Transverse colon (tissue), 4 donors: ENCODE measurements at regions not wholly inside any gene's neighbourhood (a gene's known extent, or its start where the extent isn't known, plus 50 kb on each side); places are given as distances from the start of the nearest gene placed in this dataset.
A peak's percentile ranks its signal among the peaks of the same experiment; 100 is the strongest.

Experiments
- DNase-seq: peaks from one replicate; pipeline ENCODE4 v3.0.0-alpha.2; 2019
- H3K27ac ChIP-seq, 4 donors: fragments of 200-600 bp; sonication (generic); 2 replicates each; pipeline ENCODE4 v1.5.1; 2016 to 2018; ENCODE audit warnings: inconsistent platforms in 4 of 4
- H3K27me3 ChIP-seq: fragments of 200-600 bp; sonication (generic); 2 replicates; pipeline ENCODE4 v1.5.1; 2017; ENCODE audit warnings: inconsistent platforms
- H3K36me3 ChIP-seq, 4 donors: fragments of 200-600 bp; sonication (generic); 2 replicates each; pipeline ENCODE4 v1.5.1; 2017 to 2019; ENCODE audit warnings: inconsistent platforms in 4 of 4
- H3K4me1 ChIP-seq, 4 donors: fragments of 200-600 bp; sonication (generic); 2 replicates each; pipeline ENCODE4 v1.5.1; 2017 to 2020; ENCODE audit warnings: inconsistent platforms in 4 of 4
- H3K4me3 ChIP-seq, 4 donors: fragments of 200-600 bp; sonication (generic); 1 replicate in 1 of 4; 2 replicates in 3 of 4; pipeline versions ENCODE4 v1.5.1 to v1.6.1; 2017 to 2019; ENCODE audit warnings: inconsistent platforms in 4 of 4
- H3K9me3 ChIP-seq, 2 donors: fragments of 200-600 bp; sonication (generic); 2 replicates each; pipeline ENCODE4 v1.5.1; 2017 to 2019; ENCODE audit warnings: inconsistent platforms in 2 of 2
- EP300 ChIP-seq: sonication (generic); formaldehyde crosslinking; IDR thresholded peaks from one replicate; pipeline ENCODE4 v1.6.1; 2017; ENCODE audit warnings: antibody characterized with exemption, low read depth
- POLR2A ChIP-seq: fragments of 450-650 bp; IDR thresholded peaks from one replicate; pipeline ENCODE4 v1.6.1; 2016; ENCODE audit warnings: antibody characterized with exemption, mild to moderate bottlenecking, moderate library complexity
- POLR2AphosphoS5 ChIP-seq, 3 donors: sonication (generic); formaldehyde crosslinking; IDR thresholded peaks; one replicate each; pipeline ENCODE4 v1.6.1; 2016; ENCODE audit warnings: antibody characterized with exemption in 3 of 3
- WGBS, 2 donors: methylation state at CpG; one replicate each; pipeline ENCODE4 v1.1.5; 2018; ENCODE audit warnings: low coverage in 1 of 2; 5-methylcytosine and 5-hydroxymethylcytosine counted together
- in situ Hi-C, 4 donors: fragments of 200-750 bp; cut with MboI; loops; one replicate each; pipeline versions ENCODE4 v1.15.0 to v1.15.1; 2017; ENCODE audit warnings: low sequenced_read_pairs in 3 of 4, low pct_ligation_motif_present in 1 of 4, low pct_unique_long_range_greater_than_20kb in 1 of 4
- intact Hi-C: fragments of 100-400 bp; cut with DNase I; formaldehyde crosslinking; loops from one replicate; pipeline ENCODE4 v1.15.1; 2023; ENCODE audit warnings: low total_unique reads
- TF ChIP-seq, protein P1 (sequence below), 5 experiments: fragments of 200-600 bp in 3 of 5; fragments of 450-650 bp in 2 of 5; sonication (generic) in 3 of 5; IDR thresholded peaks; 1 replicate in 2 of 5; 2 replicates in 3 of 5; pipeline ENCODE4 v1.5.1; 2016 to 2017; ENCODE audit warnings: antibody characterized with exemption in 5 of 5, inconsistent platforms in 3 of 5, mild to moderate bottlenecking in 2 of 5, moderate library complexity in 1 of 5

DNA sequence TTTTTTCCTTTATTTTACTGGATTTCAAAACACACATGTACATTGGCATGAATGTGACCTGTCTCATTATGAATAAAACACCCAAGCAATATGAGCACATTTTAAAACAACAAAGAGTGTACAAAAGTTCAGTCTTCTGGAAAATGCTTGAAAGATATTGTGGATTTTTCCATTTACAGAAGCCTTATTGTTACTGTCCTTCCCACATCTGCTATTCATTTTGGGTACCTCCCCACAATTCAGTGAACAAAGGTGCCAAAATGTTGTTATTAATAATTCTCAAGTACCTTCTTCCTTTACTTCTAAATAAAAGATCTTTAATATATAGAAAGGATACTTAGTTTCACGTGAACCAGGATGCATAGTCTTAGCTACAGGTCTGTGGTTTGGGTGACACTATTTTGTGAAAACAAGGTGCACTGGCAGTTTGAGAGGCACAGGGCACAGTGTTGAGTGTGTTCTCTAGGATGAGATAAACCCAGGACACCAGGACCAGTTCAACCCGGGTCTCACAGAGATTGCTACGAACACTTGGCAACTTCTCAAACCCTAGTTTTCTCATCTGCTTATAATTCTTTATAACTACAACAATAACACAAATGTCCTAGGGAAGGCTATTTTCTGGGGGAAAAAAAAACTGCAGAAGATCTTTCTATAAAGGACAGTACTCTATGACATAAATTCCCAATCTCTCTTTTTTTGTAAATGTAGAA lies 84.5 kb upstream of the GALNT5 start:
- Histone ChIP-seq H3K36me3 (no peaks in the 10 kb centered on the region), H3K9me3 (no peaks in the 10 kb centered on the region), H3K27ac (peak overlapping the region in 2 of 4 donors; percentile 16 to 35), H3K27me3 (no peaks in the 10 kb centered on the region), H3K4me3 (no peak overlapping the region), H3K4me1 (peaks cover 0 to 15% (median 0%) of the 10 kb centered on the region in 4 donors)
- intact Hi-C loops = no loop called here
- no peak for DNase-seq
- 41 to 47% methylated on average over 3 of the region's 3 CpGs for WGBS, 2 donors
- in situ Hi-C loops = no loop called here
- TF ChIP-seq, protein P1, sequence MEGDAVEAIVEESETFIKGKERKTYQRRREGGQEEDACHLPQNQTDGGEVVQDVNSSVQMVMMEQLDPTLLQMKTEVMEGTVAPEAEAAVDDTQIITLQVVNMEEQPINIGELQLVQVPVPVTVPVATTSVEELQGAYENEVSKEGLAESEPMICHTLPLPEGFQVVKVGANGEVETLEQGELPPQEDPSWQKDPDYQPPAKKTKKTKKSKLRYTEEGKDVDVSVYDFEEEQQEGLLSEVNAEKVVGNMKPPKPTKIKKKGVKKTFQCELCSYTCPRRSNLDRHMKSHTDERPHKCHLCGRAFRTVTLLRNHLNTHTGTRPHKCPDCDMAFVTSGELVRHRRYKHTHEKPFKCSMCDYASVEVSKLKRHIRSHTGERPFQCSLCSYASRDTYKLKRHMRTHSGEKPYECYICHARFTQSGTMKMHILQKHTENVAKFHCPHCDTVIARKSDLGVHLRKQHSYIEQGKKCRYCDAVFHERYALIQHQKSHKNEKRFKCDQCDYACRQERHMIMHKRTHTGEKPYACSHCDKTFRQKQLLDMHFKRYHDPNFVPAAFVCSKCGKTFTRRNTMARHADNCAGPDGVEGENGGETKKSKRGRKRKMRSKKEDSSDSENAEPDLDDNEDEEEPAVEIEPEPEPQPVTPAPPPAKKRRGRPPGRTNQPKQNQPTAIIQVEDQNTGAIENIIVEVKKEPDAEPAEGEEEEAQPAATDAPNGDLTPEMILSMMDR (IDR thresholded peaks at IDR 0.05) = no peak
- TF ChIP-seq POLR2AphosphoS5 (IDR thresholded peaks at IDR 0.05) (no peak), EP300 (no peak), POLR2A (no peak)

DNA sequence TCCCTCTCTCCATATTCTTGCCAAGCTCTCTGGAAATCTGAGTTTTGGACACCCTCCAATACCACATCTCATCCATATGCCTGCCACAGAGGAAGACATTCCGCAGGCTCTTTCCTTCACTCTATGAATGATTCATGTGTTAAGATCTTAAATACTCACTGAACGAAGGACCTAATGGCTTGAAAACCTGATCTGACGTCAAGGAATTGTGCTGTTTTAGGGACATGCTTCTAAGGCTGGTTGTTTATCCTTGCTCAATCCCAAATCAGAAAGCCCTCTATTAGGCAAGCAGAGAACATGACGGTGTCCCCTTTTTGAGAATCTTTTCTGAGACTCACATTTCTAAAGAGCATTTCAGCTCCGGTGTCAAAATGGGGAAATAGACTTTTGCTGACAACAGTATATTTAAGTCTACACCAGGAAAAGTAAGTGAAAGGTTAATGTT lies 83.7 kb upstream of the GALNT5 start:
- intact Hi-C loops = no loop called here
- TF ChIP-seq, protein P1 (IDR thresholded peaks at IDR 0.05) = no peak
- peak in 2 of 3 donors; percentile 26 for TF ChIP-seq POLR2AphosphoS5 (IDR thresholded peaks at IDR 0.05)
- Histone ChIP-seq H3K4me3 (no peak overlapping the region), H3K9me3 (no peaks in the 10 kb centered on the region), H3K4me1 (peaks cover 0 to 15% (median 0%) of the 10 kb centered on the region in 4 donors), H3K27me3 (no peaks in the 10 kb centered on the region), H3K27ac (peak overlapping the region; percentile 27 to 51 (median 38)), H3K36me3 (no peaks in the 10 kb centered on the region)
- DNase-seq = no peak
- in situ Hi-C loops = no loop called here
- 71 to 83% methylated on average over 3 to 5 of the region's 5 CpGs for WGBS, 2 donors

DNA sequence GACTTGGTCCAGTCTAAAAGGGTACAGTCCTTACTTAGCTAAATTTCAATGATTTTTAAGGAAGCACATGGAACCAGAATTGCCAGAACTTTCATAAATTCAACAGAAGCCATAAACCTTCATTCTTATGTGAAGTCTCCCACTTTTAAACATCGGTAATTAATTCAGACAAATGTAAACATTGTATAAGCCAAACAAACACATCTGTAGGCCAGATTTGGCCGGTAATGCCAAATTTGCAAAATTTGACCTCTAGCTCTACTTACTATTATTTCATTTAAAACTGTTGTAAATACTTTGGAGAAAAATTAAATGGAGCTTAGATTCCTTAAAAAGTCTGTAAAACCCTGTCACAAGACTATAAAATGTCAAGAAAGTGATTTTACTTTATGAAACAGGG lies 83.2 kb upstream of the GALNT5 start:
- intact Hi-C loops = no loop called here
- DNase-seq = no peak
- peaks cover 0 to 15% (median 0%) of the 10 kb centered on the region in 4 donors for H3K4me1 ChIP-seq
- TF ChIP-seq POLR2A (no peak), EP300 (no peak)
- H3K9me3 ChIP-seq = no peaks in the 10 kb centered on the region
- H3K4me3 ChIP-seq = no peak overlapping the region
- H3K27me3 ChIP-seq = no peaks in the 10 kb centered on the region
- no peaks in the 10 kb centered on the region for H3K36me3 ChIP-seq
- in situ Hi-C loops = no loop called here
- peak overlapping the region; percentile 17 to 51 (median 34) for H3K27ac ChIP-seq
- WGBS, 2 donors = 60 to 83% methylated on average over 2 of the region's 2 CpGs

DNA sequence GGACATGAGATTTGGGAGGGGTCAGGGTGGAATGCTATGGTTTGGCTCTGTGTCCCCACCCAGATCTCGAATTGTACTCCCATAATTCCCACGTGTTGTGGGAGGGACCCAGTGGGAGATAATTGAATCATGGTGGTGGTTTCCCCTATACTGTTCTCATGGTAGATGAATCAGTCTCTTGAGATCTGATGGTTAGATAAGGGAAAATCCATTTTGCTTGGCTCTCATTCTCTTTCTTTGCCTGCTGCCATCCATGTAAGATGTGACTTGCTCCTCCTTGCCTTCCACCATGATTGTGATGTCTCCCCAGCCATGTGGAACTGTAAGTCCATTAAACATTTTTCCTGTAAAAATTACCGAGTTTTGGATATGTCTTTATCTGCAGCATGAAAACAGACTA lies 80.9 kb upstream of the GALNT5 start:
- no peaks in the 10 kb centered on the region for H3K9me3 ChIP-seq
- H3K27ac ChIP-seq = no peak overlapping the region
- in situ Hi-C loops (loop anchor here in 2 of 4 donors (25.0 kb wide), 1 partner anchor 1789 kb away; no protein-coding TSS in a partner anchor), intact Hi-C loops (no loop called here)
- 73 to 78% methylated on average over 3 of the region's 3 CpGs for WGBS, 2 donors
- no peak for DNase-seq
- no peaks in the 10 kb centered on the region for H3K27me3 ChIP-seq
- peaks cover 0 to 15% (median 0%) of the 10 kb centered on the region in 4 donors for H3K4me1 ChIP-seq
- H3K36me3 ChIP-seq = no peaks in the 10 kb centered on the region
- no peak for TF ChIP-seq EP300
- TF ChIP-seq, protein P1 (IDR thresholded peaks at IDR 0.05) = no peak
- no peak overlapping the region for H3K4me3 ChIP-seq

DNA sequence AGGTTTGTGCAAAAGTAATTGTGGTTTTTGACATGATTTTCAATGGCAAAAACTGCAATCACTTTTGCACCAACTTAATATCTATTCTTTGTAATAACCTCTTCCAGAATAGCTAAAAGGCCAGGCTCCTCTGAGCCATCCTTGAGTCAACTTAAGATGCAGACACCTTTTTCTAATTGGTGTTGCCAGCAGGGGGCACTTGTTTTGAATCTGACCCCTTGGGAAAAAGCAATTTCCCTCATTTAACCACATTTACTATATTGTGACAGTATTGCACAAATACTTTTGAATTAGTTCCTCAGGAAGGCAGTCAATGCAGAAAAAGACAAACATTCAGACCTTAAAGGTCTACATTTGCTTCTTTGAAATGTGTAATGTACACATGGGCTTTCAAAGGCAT lies 78.6 kb upstream of the GALNT5 start:
- Histone ChIP-seq H3K36me3 (no peaks in the 10 kb centered on the region), H3K4me1 (peaks cover 0 to 7% (median 0%) of the 10 kb centered on the region in 4 donors), H3K27ac (no peak overlapping the region), H3K9me3 (no peaks in the 10 kb centered on the region), H3K27me3 (no peaks in the 10 kb centered on the region), H3K4me3 (no peak overlapping the region)
- no peak for TF ChIP-seq EP300
- TF ChIP-seq POLR2AphosphoS5 (IDR thresholded peaks at IDR 0.05) = no peak
- TF ChIP-seq, protein P1 (IDR thresholded peaks at IDR 0.05) = no peak
- TF ChIP-seq POLR2A = no peak
- in situ Hi-C loops (loop anchor here in 2 of 4 donors (25.0 kb wide), 1 partner anchor 1792 kb away; no protein-coding TSS in a partner anchor), intact Hi-C loops (no loop called here)
- DNase-seq = no peak
